ENCODE measurements at regions not wholly inside any gene's neighbourhood (a gene's known extent, or its start where the extent isn't known, plus 50 kb on each side); places are given as distances from the start of the nearest gene placed in this dataset.

DNA sequence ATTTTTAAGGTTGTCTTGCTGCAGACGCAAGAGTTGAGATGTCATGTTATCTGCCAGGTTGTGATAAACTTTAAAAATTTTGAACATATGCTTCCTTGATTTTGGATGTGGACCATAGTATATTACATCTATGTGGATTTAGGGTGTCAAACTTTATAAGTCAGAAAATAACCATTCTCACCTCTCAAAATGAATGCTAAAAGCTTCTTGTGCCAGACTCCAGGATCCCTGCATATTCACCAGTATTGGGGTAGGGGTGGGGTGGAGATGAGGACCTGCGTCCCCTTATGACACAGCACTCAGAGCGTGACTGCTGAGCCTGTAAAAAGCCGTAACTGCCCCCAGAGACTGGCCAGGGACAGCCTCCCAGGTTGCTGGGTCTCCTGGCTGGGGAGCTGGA, 524.4 kb downstream of the LMO7 start:
- DNase-seq, result no peak

DNA sequence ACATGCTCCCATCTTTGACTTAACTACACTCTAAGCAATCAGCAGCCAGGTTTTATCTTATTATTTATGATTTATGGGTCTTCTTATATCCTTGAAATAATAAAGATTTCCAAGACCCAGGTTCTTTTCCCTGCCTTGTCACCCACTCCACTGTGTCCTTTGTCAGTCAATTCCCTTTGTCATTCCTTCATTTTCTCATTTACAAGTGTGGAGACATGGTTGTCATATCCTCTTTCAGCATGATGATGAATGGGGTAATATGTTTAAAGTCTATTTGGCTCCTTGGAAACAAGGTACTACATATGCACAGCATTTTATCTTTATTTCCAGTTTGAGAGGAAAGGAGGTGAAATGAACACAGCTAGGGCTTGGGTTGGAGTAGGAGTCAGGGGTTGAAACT, 521.8 kb downstream of the LMO7 start:
- no peak for DNase-seq

DNA sequence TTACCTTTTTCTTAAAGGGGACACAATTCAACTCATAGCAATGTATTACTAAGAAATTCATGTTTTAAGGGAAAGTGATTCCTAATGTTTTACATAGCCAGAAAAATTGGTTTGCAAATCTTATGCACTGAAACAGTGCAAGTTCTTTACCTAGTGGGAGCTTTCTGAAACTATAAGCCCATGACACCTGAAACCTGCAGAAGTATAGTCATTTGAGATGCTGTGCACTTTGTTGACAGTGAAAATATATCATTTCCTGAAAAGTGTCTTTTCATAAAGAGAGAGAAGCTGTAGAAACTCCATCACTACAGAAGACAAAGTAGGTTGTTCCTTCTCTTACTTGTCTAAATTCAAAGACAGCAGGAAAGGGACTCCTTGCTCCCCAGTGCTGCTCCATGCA, 517.1 kb downstream of the LMO7 start:
- DNase-seq, result no peak

DNA sequence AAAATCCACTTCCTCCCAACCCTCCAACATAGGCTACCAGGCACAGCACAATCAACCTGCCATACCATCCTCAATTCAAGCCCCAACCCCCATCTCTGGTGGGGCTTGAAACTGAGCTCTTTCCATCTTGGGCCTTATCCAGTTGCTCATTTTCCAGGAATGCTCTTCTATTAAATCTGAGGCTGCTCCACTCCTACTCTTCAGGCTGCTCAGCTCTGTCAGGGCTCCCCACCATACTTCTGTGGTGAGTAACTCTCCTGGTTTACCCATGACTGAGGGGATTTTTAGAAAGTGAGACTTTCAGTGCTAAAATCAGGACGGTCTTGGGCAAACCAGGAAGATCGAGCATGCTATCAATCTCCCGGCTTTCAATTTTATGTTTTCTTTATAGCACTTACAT, 512.8 kb downstream of the LMO7 start:
- no peak for DNase-seq

DNA sequence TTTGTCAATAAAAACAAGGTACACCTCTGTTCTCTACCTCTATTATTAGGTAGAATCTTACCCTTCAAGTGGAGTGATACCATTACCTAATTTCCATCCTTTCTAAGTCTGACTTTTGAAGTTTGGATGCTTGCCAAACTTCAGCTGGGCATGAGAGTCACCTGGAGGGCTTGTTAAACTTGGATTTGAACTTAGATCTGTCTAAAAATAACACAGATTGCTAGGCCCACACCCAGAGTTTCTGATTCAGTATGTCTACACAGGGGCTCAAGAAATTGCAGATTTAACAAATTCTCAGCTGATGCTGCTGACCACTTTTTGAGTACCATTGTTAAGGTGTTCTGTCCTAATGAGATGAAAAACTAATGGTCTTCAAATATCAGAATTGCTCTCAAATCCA, 512.2 kb downstream of the LMO7 start:
- DNase-seq, result no peak

DNA sequence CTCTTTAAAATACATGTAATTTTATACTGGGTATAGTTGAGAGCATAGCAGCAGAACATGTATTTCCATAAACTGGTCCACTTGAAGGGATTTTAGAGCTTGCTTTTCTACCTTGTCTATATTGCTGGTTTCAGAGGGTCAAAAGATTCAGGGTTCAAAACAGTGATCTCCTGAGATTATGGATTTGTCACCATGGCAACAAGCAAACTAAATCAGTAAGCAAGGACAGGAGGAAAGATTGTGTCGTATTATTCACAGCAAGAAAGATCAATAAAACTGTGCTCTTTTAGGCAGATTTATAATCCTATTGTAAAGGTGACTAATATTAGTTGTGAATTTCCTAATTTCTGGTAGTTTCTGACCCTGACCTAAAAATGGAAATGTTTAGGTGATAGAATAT, 496.4 kb downstream of the LMO7 start:
- no peak for DNase-seq

DNA sequence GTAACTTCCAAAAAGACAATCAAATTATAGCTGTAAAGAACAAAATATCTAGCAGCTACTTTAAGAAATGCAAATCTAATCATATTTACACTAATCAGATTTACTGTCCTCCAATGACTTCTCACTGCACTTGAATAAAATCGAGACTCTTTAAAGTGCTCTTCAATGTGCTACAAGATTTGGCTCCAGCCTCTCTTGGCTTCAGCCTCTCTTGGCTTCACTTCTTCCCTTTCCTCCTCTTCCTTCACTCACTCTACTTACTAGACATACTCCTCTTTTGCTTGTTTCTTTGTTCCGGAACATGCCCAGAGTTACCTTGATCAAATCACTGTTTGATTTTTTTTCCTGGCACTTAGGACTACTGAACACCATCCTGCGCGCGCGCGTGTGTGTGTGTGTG, 495.4 kb downstream of the LMO7 start:
- DNase-seq, result no peak

DNA sequence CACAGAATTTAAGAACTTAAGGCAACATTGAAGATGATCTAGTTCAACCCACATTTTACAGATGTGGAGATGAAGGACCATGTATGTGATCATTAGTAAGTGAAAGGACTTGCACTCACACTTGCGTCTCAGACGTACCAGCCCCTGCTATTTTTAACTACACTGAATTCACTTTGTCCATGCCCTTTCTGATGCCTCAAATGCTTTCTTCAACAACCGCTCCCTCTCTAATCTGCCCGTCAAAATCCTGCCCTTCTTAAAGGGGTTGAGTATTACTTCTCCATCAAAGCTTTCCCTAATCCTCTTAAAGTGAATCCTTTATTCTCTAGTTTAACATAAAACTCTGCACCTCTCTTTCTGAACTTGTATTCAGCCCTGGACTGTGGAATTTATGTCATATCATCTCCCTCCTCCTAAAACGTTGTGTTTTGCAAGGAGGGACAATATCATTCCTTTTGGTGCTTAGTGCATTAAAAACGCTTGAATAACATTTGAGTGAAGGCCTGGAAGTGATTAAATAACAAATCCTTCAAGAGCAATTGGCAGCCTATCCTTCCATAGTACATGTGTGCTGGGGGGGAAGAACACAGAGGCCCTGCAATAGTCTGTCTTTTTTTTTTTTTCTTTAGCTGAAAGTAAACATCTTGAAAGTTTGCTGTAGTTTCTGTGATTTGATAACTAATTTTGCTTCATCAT, 493.3 kb downstream of the LMO7 start:
- DNase-seq, result no peak

DNA sequence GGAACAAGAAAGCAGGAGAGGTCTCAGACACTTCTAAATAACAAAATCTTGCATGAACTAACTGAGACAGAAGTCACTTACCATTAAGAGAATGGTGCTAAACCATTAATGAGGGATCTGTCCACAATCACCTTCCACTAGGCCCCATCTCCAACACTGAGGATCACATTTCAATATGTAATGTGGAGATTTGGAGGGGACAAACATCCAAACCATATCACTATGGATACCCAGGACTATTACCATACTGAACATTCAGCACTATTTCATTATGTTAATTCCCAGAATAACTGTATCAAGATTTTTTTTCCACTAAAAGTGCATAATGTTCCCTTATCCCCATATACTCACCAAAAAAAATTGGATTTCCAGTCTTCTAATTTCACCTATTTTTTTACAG, 491.8 kb downstream of the LMO7 start:
- DNase-seq, result no peak

DNA sequence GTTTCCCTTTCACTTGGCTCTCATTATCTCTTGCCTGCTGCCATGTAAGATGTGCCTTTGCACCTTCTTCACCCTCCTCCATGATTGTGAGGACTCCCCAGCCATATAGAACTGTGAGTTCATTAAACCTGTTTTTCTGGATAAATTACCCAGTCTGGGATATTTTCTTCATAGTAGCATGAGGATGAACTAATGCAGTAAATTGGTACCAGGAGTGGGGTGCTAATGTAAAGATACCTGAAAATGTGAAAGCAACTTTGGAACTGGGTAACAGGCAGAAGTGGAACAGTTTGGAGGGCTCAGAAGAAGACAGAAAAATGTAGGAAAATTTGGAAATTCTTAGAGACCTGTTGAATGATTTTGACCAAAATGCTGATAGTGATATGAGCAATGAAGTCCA, 487.4 kb downstream of the LMO7 start:
- no peak for DNase-seq

DNA sequence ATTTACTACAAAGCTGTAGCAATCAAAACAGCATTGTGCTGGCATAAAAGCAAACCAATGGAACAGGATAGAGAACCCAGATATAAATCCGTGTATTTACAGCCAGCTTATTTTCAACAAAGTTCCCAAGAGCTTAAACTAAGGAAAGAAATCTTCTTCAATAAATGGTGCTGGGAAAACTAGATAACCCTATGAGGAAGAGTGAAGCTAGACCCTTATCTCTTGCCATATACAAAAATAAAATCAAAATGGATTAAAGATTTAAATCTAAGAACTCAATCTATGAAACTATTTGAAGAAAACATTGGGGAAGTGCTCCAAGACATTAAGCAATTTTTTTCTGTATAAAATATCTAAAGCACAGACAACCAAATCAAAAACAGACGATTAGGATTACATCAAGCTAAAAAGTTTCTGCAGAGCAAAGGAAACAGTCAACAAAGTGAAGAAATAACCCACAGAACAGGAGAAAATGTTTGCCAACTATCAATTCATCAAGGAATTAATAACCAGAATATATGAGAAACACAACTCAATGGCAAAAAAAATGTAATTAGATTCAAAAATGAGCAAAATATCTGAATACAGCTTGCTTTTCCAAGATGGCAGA, 480.7 kb downstream of the LMO7 start:
- no peak for DNase-seq

DNA sequence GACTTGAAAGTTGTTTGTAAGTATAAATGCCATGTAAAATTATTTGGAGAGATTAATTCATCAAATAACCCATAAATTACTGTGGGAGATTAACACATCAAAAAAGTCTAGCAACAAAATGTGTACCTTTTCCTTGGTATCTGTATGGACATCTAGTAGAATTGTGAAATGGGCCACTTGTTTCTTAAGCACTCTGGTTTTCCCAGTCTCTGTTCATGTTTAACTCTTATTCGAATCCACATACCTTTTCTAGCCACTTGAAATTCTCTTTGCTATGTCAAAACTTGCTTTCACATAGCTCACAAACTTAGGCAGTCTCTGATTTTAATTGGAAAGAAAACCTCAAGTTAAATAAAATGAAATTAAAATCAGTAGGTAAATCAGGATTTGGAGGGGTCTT, 470.6 kb downstream of the LMO7 start:
- no peak for DNase-seq

DNA sequence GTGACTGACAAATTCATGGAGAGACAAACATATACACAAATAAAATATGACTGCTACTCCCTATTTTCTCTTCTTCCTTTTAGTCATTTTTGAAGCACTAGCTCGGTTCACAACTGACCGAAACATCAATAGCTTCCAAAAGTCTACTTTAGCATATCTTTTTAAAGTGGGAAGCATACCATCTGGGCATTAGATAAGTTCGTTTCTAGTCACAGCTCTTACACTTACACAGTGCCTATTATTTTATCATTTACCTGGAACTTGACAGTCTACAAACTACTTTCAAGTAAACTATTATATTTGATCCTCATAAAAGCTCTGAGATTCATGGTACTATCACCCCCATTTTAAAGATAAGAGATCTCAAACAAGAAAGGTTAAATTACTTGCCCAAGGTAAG, 458.5 kb downstream of the LMO7 start:
- no peak for DNase-seq

DNA sequence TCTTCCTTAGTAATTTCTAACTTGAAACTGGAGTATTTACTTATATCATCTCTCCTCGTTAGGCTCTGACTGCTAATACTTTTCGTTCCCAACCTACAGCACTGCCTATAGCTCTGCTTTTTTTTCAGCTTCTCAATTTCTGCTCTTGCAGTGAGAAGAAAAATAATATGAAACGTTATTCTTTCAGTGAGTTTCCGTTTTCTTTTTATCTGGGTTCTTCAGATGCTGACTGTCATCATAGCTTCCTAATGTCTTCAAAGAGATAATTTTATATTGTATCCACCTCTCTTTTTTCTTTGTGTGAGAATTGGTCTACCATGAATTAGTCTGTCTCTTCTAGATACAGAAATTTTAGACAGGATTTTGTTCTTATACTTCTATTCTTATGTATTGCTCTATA, 454.9 kb downstream of the LMO7 start:
- no peak for DNase-seq

DNA sequence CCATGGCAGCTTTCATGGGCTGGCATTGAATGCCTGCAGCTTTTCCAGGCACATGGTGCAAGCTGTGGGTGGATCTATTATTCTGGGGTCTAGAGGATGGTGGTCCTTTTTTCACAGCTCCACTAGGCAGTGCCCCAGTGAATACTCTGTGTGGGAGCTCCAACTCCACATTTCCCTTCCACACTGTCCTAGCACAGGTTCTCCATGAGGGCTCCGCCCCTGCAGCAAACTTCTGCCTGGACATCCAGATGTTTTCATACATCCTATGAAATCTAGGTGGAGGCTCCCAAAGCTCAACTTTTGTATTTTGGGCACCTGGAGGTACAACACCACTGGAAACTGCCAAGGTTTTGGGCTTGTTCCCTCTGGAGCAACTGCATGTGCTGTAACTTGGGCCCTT, 450.6 kb downstream of the LMO7 start:
- DNase-seq, result no peak

DNA sequence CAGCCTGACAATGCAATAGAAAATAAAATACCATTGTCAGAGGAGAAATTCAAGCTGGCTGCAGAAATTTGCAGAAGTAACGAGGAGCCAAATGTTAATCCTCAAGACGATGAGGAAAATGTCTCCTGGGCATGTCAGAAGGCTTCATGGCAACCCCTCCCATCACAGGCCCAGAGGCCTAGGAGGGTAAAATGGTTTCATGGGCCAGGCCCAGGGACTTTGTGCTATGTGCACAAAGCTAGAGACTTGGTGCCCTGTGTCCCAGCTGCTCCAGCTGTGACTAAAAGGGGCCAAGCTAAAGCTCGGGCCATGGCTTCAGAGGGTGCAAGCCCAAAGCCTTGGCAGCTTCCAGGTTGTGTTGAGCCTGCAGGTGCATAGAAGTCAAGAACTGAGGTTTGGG, 431.7 kb downstream of the LMO7 start:
- no peak for DNase-seq

DNA sequence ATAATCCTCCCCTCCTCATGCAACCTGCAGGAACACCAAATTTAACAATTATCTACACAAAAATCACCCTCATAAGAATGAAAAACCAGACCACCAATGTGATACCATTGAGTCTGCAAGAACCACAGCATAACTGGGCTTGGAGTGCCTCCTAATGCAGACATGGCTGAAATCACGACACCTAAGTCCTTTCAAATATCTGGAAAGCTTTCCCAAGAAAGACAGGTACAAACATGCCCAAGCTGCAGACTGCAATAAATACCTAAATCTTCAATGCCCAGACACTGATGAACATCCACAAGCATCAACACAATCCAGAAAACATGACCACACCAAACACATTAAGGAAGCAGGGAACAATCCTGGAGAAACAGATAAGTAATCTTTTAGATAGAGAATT, 417.1 kb downstream of the LMO7 start:
- DNase-seq, result no peak

DNA sequence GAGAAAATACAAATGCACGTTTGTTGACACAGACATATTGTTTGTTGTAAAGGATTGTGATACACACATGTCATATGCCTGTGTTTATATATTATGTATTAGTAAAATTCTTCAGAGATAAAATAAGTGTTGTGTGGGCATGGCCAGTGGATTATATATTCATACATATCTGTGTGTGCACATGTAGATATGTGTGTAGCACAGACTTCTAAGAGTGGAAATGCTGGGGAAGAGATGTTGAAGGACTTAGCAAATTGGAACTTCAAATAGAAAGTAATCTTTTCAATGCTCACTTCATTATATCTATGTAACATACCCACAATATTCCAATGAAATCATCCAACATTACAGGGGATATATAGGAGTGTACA, 413.2 kb downstream of the LMO7 start:
- DNase-seq, result no peak

DNA sequence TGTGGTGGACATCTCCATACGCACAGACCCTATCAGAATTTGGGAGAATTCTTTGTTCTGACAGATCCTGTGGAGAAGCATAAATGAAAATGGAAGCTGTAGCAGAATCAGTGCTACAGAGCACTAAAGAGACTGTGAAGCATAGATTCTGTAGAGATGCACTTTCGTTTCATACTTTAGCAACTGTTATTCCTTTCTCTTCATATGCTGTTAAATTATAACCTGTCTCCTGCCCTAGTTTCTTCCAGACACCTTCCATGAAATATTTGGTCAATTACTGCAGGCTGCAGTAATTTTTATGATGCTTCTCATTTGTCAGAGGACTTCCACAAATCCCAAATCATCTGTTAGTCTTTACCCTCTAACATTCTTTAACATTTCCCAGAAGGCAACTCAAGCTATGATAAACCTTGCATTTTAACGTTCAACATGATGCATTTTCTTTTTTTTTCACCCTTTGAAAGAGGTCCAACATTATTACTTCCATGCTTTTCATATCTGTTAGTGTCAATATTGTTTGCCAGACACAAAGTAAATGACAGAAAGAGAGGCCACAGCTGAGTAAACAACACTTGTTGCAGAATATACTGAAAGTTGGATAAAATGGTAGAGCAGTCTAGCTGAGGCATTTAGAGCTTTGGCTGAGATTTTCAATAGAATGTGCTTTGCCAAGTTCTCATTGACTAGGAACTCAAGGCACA, 412.7 kb downstream of the LMO7 start:
- DNase-seq, result no peak

DNA sequence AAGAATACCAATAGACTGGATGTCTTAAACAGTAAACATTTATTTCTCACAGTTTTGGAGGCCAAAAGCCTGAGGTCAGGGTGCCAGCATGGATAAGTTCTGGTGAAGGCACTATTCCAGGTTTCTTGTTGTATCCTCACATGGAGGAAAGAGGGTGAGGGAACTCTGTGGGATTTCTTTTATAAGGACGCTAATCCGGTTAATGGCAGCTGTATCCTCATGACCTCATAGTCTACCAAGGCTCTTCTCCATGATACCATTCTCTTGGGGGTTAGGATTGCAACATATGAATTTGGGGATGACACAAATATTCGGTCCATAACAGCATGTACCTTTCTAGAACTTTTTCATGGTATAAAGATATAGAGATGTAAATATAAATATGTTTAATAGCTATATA, 412.0 kb downstream of the LMO7 start:
- no peak for DNase-seq

DNA sequence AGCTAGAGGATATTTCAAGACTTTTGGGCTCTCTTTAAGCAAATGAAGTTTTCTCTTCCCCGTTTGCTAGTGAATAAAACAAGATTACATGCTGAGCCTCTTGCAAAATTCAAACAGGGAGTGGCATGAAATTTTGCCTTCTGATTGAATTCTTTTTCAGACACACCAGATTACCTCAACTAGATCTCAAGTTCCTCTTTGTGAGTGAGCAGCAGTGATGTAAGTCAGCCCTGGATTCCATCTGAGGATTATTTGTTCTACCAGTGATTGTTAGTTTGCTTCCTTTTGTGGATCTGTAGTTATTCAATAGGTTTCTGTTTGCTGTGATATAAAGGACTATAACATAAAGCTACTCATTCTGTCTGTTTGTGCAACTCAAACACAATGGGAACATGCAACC, 407.7 kb downstream of the LMO7 start:
- DNase-seq, result no peak

DNA sequence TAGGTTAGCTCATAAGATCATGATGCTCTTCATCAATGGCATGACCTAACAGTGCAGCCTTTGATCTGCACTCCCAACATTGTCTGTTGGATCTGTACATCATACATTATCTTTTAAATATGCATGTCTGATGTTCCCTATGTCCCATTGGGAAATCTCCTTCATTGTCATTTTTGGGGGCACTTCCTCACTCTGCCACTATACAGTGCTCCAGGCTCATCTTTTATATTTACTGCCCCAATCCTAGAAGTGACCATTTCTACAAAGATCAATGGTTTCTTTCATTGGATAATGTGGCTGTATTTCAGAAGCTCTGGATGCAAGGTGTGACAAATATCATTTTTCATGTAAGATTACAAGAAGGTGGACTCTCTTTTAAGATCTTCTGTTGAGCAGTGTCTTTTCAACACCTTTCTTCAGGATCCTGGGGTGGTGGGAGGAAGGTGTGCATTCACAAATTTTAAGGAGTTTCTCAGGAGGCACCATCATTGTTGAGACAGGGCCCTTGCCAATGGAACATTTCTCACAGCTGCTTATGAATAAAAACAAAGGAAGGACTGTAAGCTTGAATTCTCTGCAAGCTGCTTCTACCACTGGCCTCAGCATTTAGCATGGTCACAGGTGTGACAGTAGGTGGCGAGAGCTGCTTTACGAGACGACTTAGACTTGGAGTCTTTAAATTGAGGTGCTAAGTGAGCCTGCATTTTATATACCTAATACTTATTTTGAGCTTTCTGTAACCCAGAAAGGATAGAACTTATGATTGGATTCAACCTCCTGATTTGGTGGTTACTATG, 403.0 kb downstream of the LMO7 start:
- DNase-seq, result no peak

DNA sequence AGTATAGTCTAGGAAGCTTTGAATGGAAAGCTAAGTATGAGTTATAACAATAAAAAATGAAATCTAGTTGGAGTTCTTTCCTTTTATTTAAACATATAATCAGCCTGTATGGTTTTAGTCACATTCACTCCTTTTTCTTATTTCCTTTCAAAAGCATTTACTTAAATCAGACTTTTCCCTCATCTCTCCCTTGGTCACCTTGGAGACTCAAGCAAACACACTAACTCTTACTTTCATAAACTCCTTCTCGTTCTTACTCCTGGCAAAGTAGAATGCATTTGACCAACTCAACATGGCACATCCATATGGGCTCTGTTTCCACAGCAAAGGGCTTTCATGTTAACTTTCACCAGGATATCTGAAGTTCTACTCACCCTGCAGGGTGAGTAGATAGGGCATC, 400.0 kb downstream of the LMO7 start:
- no peak for DNase-seq

DNA sequence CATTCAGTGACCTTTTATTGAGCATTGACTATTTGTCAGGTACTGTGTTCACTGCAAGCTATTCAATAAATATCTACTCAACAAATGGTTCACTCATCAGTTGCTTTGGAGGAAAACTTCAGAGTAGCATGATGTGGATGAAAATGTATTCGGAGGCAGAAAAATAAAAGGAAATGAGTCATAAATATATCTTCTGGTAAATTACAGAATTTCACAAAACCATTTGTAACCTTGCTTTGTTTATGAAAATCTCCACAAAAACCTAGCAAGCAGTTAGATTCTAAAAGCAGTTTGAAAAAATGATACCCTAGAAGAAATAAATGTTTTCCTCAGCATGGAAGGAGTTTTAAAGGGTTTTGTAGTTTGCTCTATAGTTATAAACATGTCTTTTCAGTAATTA, 399.6 kb downstream of the LMO7 start:
- DNase-seq, result no peak

All from activated naive CD4-positive, alpha-beta T cell treated with anti-CD3 and anti-CD28 coated beads, Interleukin-2, amount 50 U/mL, for 16 hours (primary cell).